ENCODE measurements at regions not wholly inside any gene's neighbourhood (a gene's known extent, or its start where the extent isn't known, plus 50 kb on each side); places are given as distances from the start of the nearest gene placed in this dataset.

GRCh38 chr2:234706086-234706485, 209.2 kb upstream of the ARL4C start:
- H2BK120ac ChIP-seq (ENCODE audit: low read depth, low read length) = no peak overlapping the region
- H4K8ac ChIP-seq (ENCODE audit: low read length) = no peak overlapping the region
- no peaks in the 10 kb centered on the region for H3K36me3 ChIP-seq (ENCODE audit: control insufficient read depth in 1 of 2, insufficient read depth in 2 of 2, low read depth in 1 of 2, low read length in 2 of 2)
- H3K4me2 ChIP-seq (ENCODE audit: low read length, poor library complexity, severe bottlenecking) = no peak overlapping the region
- DNase-seq = no peak
- no peaks in the 10 kb centered on the region for H3K9me3 ChIP-seq (ENCODE audit: control insufficient read depth, low read length)
- H3K4ac ChIP-seq (ENCODE audit: low read depth in 1 of 2, low read length in 2 of 2) = no peak overlapping the region
- H3K4me1 ChIP-seq (ENCODE audit: control insufficient read depth, insufficient read depth, low read depth, low read length) = peaks cover 9% of the 10 kb centered on the region
- H3K27me3 ChIP-seq (ENCODE audit: control insufficient read depth in 1 of 2, insufficient read depth in 1 of 2, low read length in 2 of 2) = no peaks in the 10 kb centered on the region
- no peak overlapping the region for H4K91ac ChIP-seq (ENCODE audit: low read length)
- no peak overlapping the region for H2BK15ac ChIP-seq (ENCODE audit: low read depth, poor library complexity, severe bottlenecking)
- no peak overlapping the region for H3K4me3 ChIP-seq (ENCODE audit: insufficient read depth in 1 of 2, low read depth in 1 of 2, low read length in 2 of 2)
- no peak overlapping the region for H2BK12ac ChIP-seq (ENCODE audit: low read length in 2 of 2)
- no peak overlapping the region for H3K18ac ChIP-seq (ENCODE audit: low read depth in 1 of 2, low read length in 2 of 2)
- peak overlapping the region; percentile 46 for H2AK5ac ChIP-seq (ENCODE audit: low read length, severe bottlenecking)
- no peak overlapping the region for H3K23ac ChIP-seq (ENCODE audit: low read length in 2 of 2)
- no peak overlapping the region for H3K27ac ChIP-seq (ENCODE audit: low read length, poor library complexity, severe bottlenecking)
- WGBS = 99% methylated on average over 3 of the region's 3 CpGs
- no peak overlapping the region for H3K14ac ChIP-seq (ENCODE audit: low read length in 2 of 2)
- no peaks in the 10 kb centered on the region for H3K79me1 ChIP-seq (replicated peaks; ENCODE audit: low read length, poor library complexity, severe bottlenecking)
- H2AFZ ChIP-seq (ENCODE audit: low read depth, low read length) = no peak overlapping the region
- no peak overlapping the region for H2BK5ac ChIP-seq (ENCODE audit: low read depth, low read length, poor library complexity, severe bottlenecking)
- H3K9ac ChIP-seq (ENCODE audit: low read length) = no peak overlapping the region

GRCh38 chr2:234705108-234705507, 208.2 kb upstream of the ARL4C start:
- Histone ChIP-seq H2AK5ac (ENCODE audit: low read length, severe bottlenecking) (no peak overlapping the region), H3K27me3 (ENCODE audit: control insufficient read depth in 1 of 2, insufficient read depth in 1 of 2, low read length in 2 of 2) (no peaks in the 10 kb centered on the region), H2BK120ac (ENCODE audit: low read depth, low read length) (no peak overlapping the region), H4K91ac (ENCODE audit: low read length) (no peak overlapping the region), H3K14ac (ENCODE audit: low read length in 2 of 2) (no peak overlapping the region), H3K23ac (ENCODE audit: low read length in 2 of 2) (no peak overlapping the region), H4K8ac (ENCODE audit: low read length) (no peak overlapping the region), H3K18ac (ENCODE audit: low read depth in 1 of 2, low read length in 2 of 2) (no peak overlapping the region), H2AFZ (ENCODE audit: low read depth, low read length) (no peak overlapping the region), H3K9me3 (ENCODE audit: control insufficient read depth, low read length) (no peaks in the 10 kb centered on the region), H3K36me3 (ENCODE audit: control insufficient read depth in 1 of 2, insufficient read depth in 2 of 2, low read depth in 1 of 2, low read length in 2 of 2) (no peaks in the 10 kb centered on the region), H3K79me1 (replicated peaks; ENCODE audit: low read length, poor library complexity, severe bottlenecking) (no peaks in the 10 kb centered on the region), H3K4me2 (ENCODE audit: low read length, poor library complexity, severe bottlenecking) (no peak overlapping the region), H3K4ac (ENCODE audit: low read depth in 1 of 2, low read length in 2 of 2) (no peak overlapping the region), H2BK5ac (ENCODE audit: low read depth, low read length, poor library complexity, severe bottlenecking) (no peak overlapping the region), H3K4me1 (ENCODE audit: control insufficient read depth, insufficient read depth, low read depth, low read length) (peaks cover 9% of the 10 kb centered on the region), H3K27ac (ENCODE audit: low read length, poor library complexity, severe bottlenecking) (no peak overlapping the region), H3K4me3 (ENCODE audit: insufficient read depth in 1 of 2, low read depth in 1 of 2, low read length in 2 of 2) (no peak overlapping the region), H2BK15ac (ENCODE audit: low read depth, poor library complexity, severe bottlenecking) (no peak overlapping the region), H2BK12ac (ENCODE audit: low read length in 2 of 2) (no peak overlapping the region), H3K9ac (ENCODE audit: low read length) (no peak overlapping the region)
- 80% methylated on average over 1 of the region's 3 CpGs for WGBS
- peak; percentile 51 for DNase-seq

GRCh38 chr2:234703258-234703657, 206.4 kb upstream of the ARL4C start:
- Histone ChIP-seq H3K27me3 (ENCODE audit: control insufficient read depth in 1 of 2, insufficient read depth in 1 of 2, low read length in 2 of 2) (no peaks in the 10 kb centered on the region), H2BK120ac (ENCODE audit: low read depth, low read length) (no peak overlapping the region), H3K14ac (ENCODE audit: low read length in 2 of 2) (no peak overlapping the region), H2AK5ac (ENCODE audit: low read length, severe bottlenecking) (no peak overlapping the region), H3K9ac (ENCODE audit: low read length) (no peak overlapping the region), H2BK12ac (ENCODE audit: low read length in 2 of 2) (no peak overlapping the region), H3K23ac (ENCODE audit: low read length in 2 of 2) (no peak overlapping the region), H3K79me1 (replicated peaks; ENCODE audit: low read length, poor library complexity, severe bottlenecking) (no peaks in the 10 kb centered on the region), H3K9me3 (ENCODE audit: control insufficient read depth, low read length) (peaks cover 2% of the 10 kb centered on the region), H2AFZ (ENCODE audit: low read depth, low read length) (no peak overlapping the region), H3K4ac (ENCODE audit: low read depth in 1 of 2, low read length in 2 of 2) (no peak overlapping the region), H3K36me3 (ENCODE audit: control insufficient read depth in 1 of 2, insufficient read depth in 2 of 2, low read depth in 1 of 2, low read length in 2 of 2) (no peaks in the 10 kb centered on the region), H3K4me3 (ENCODE audit: insufficient read depth in 1 of 2, low read depth in 1 of 2, low read length in 2 of 2) (no peak overlapping the region), H4K91ac (ENCODE audit: low read length) (no peak overlapping the region), H2BK5ac (ENCODE audit: low read depth, low read length, poor library complexity, severe bottlenecking) (no peak overlapping the region), H3K4me1 (ENCODE audit: control insufficient read depth, insufficient read depth, low read depth, low read length) (peaks cover 9% of the 10 kb centered on the region), H3K27ac (ENCODE audit: low read length, poor library complexity, severe bottlenecking) (no peak overlapping the region), H4K8ac (ENCODE audit: low read length) (no peak overlapping the region), H3K18ac (ENCODE audit: low read depth in 1 of 2, low read length in 2 of 2) (no peak overlapping the region), H3K4me2 (ENCODE audit: low read length, poor library complexity, severe bottlenecking) (no peak overlapping the region), H2BK15ac (ENCODE audit: low read depth, poor library complexity, severe bottlenecking) (no peak overlapping the region)
- DNase-seq = no peak
- 70% methylated on average over 2 of the region's 4 CpGs for WGBS

- H3K9ac ChIP-seq (ENCODE audit: low read length) = no peak overlapping the region
- no peak overlapping the region for H2BK15ac ChIP-seq (ENCODE audit: low read depth, poor library complexity, severe bottlenecking)
- H3K27ac ChIP-seq (ENCODE audit: low read length, poor library complexity, severe bottlenecking) = no peak overlapping the region
- no peak overlapping the region for H3K4me3 ChIP-seq (ENCODE audit: insufficient read depth in 1 of 2, low read depth in 1 of 2, low read length in 2 of 2)
- no peak overlapping the region for H2BK5ac ChIP-seq (ENCODE audit: low read depth, low read length, poor library complexity, severe bottlenecking)
- no peak overlapping the region for H4K91ac ChIP-seq (ENCODE audit: low read length)
- no peaks in the 10 kb centered on the region for H3K27me3 ChIP-seq (ENCODE audit: control insufficient read depth in 1 of 2, insufficient read depth in 1 of 2, low read length in 2 of 2)
- no peak overlapping the region for H4K8ac ChIP-seq (ENCODE audit: low read length)
- DNase-seq = no peak
- H3K79me1 ChIP-seq (replicated peaks; ENCODE audit: low read length, poor library complexity, severe bottlenecking) = no peaks in the 10 kb centered on the region
- H2BK120ac ChIP-seq (ENCODE audit: low read depth, low read length) = no peak overlapping the region
- no peak overlapping the region for H3K14ac ChIP-seq (ENCODE audit: low read length in 2 of 2)
- H2AK5ac ChIP-seq (ENCODE audit: low read length, severe bottlenecking) = peak overlapping the region; percentile 5
- H3K18ac ChIP-seq (ENCODE audit: low read depth in 1 of 2, low read length in 2 of 2) = no peak overlapping the region
- H2AFZ ChIP-seq (ENCODE audit: low read depth, low read length) = no peak overlapping the region
- H3K4ac ChIP-seq (ENCODE audit: low read depth in 1 of 2, low read length in 2 of 2) = no peak overlapping the region
- H3K4me1 ChIP-seq (ENCODE audit: control insufficient read depth, insufficient read depth, low read depth, low read length) = peaks cover 9% of the 10 kb centered on the region
- peaks cover 4% of the 10 kb centered on the region for H3K9me3 ChIP-seq (ENCODE audit: control insufficient read depth, low read length)
- H3K36me3 ChIP-seq (ENCODE audit: control insufficient read depth in 1 of 2, insufficient read depth in 2 of 2, low read depth in 1 of 2, low read length in 2 of 2) = no peaks in the 10 kb centered on the region
- 90% methylated on average over 12 of the region's 12 CpGs for WGBS
- no peak overlapping the region for H3K4me2 ChIP-seq (ENCODE audit: low read length, poor library complexity, severe bottlenecking)
- H2BK12ac ChIP-seq (ENCODE audit: low read length in 2 of 2) = peak overlapping the region in 1 of 2 experiments; percentile 21
- no peak overlapping the region for H3K23ac ChIP-seq (ENCODE audit: low read length in 2 of 2)
Measured at GRCh38 chr2:234702731-234703225, 205.9 kb upstream of the ARL4C start.

All from mesenchymal stem cell (in vitro differentiated cells and primary cell).